ENCODE measurements at regions not wholly inside any gene's neighbourhood (a gene's known extent, or its start where the extent isn't known, plus 50 kb on each side); places are given as distances from the start of the nearest gene placed in this dataset.

- no peak for TF ChIP-seq ZFX (IDR thresholded peaks at IDR 0.05; ENCODE audit: borderline replicate concordance)
- no peak overlapping the region for H3K27ac ChIP-seq
Observed at GRCh38 chr2:155687181-155687580, 645.3 kb downstream of the NR4A2 start.

- TF ChIP-seq ZFX (IDR thresholded peaks at IDR 0.05; ENCODE audit: borderline replicate concordance) = no peak
- no peak for TF ChIP-seq CTCF (IDR thresholded peaks at IDR 0.05)
- no peak overlapping the region for H3K27ac ChIP-seq
Observed at GRCh38 chr2:155679647-155680046, 652.9 kb downstream of the NR4A2 start.

- TF ChIP-seq ZFX (IDR thresholded peaks at IDR 0.05; ENCODE audit: borderline replicate concordance) = no peak
- TF ChIP-seq CTCF (IDR thresholded peaks at IDR 0.05) = no peak
- H3K27ac ChIP-seq = no peak overlapping the region
Observed at GRCh38 chr2:155675920-155676319, 656.6 kb downstream of the NR4A2 start.

GRCh38 chr2:155665704-155666103 lies 666.8 kb downstream of the NR4A2 start:
- no peak for TF ChIP-seq ZFX (IDR thresholded peaks at IDR 0.05; ENCODE audit: borderline replicate concordance)
- no peak for TF ChIP-seq CTCF (IDR thresholded peaks at IDR 0.05)
- no peak overlapping the region for H3K27ac ChIP-seq

- no peak overlapping the region for H3K27ac ChIP-seq
- TF ChIP-seq ZFX (IDR thresholded peaks at IDR 0.05; ENCODE audit: borderline replicate concordance) = no peak
- TF ChIP-seq CTCF (IDR thresholded peaks at IDR 0.05) = no peak
Observed at GRCh38 chr2:155663265-155663664, 669.3 kb downstream of the NR4A2 start.

GRCh38 chr2:155662224-155662623 lies 670.3 kb downstream of the NR4A2 start:
- TF ChIP-seq ZFX (IDR thresholded peaks at IDR 0.05; ENCODE audit: borderline replicate concordance) (no peak), CTCF (IDR thresholded peaks at IDR 0.05) (no peak)

GRCh38 chr2:155653176-155653575 lies 679.3 kb downstream of the NR4A2 start:
- TF ChIP-seq CTCF (IDR thresholded peaks at IDR 0.05) (no peak), ZFX (IDR thresholded peaks at IDR 0.05; ENCODE audit: borderline replicate concordance) (no peak)
- H3K27ac ChIP-seq = no peak overlapping the region

More at GRCh38 chr2:155662224-155662623, 670.3 kb downstream of the NR4A2 start:
- no peak overlapping the region for H3K27ac ChIP-seq

GRCh38 chr2:155651851-155652250 lies 680.7 kb downstream of the NR4A2 start:
- no peak for TF ChIP-seq CTCF (IDR thresholded peaks at IDR 0.05)
- no peak for TF ChIP-seq ZFX (IDR thresholded peaks at IDR 0.05; ENCODE audit: borderline replicate concordance)

More at GRCh38 chr2:155651851-155652250, 680.7 kb downstream of the NR4A2 start:
- no peak overlapping the region for H3K27ac ChIP-seq
